Keratinocyte (primary cell): ENCODE measurements at regions not wholly inside any gene's neighbourhood (a gene's known extent, or its start where the extent isn't known, plus 50 kb on each side); places are given as distances from the start of the nearest gene placed in this dataset.

Source experiments
- DNase-seq: peaks from one replicate; pipeline ENCODE4 v3.0.0-alpha.2; 2011; ENCODE audit warnings: low read depth, missing footprints, low spot score
- FAIRE-seq: peaks from 2 replicates; lab custom pipeline; 2011; peaks lifted over from hg19 to GRCh38; lab: Jason Lieb, UNC
- H2AFZ ChIP-seq: 2 replicates; pipeline ENCODE4 v1.6.0; 2012; ENCODE audit warnings: low read length, control low read depth, inconsistent platforms; ENCODE audit not compliant: control insufficient read depth
- H3K27ac ChIP-seq: 2 replicates; pipeline ENCODE4 v1.5.1; 2011; ENCODE audit warnings: low read length; ENCODE audit not compliant: control insufficient read depth, insufficient read depth
- H3K27me3 ChIP-seq: 3 replicates; pipeline ENCODE4 v1.6.0; 2011; ENCODE audit warnings: low read length; ENCODE audit not compliant: control insufficient read depth, insufficient read depth; ENCODE audit errors: extremely low read depth
- H3K36me3 ChIP-seq, 2 experiments: 2 replicates in 1 of 2; 3 replicates in 1 of 2; pipeline ENCODE4 v1.5.1; 2011; ENCODE audit warnings: low read length in 2 of 2, mild to moderate bottlenecking in 1 of 2; ENCODE audit not compliant: control insufficient read depth in 2 of 2, insufficient read depth in 2 of 2; ENCODE audit errors: extremely low read depth in 1 of 2
- H3K4me1 ChIP-seq: 3 replicates; pipeline ENCODE4 v1.5.1; 2011; ENCODE audit warnings: low read length; ENCODE audit not compliant: control insufficient read depth, insufficient read depth; ENCODE audit errors: extremely low read depth
- H3K4me2 ChIP-seq: 3 replicates; pipeline ENCODE4 v1.6.0; 2011; ENCODE audit warnings: low read depth, low read length; ENCODE audit not compliant: control insufficient read depth, insufficient read depth; ENCODE audit errors: extremely low read depth
- H3K4me3 ChIP-seq, 3 experiments: fragments of 200-600 bp in 1 of 3; sonication (generic) in 1 of 3; 2 replicates in 2 of 3; 3 replicates in 1 of 3; pipeline ENCODE4 v1.5.1; 2011 to 2016; ENCODE audit warnings: low read length in 3 of 3, mild to moderate bottlenecking in 3 of 3, control low read depth in 2 of 3, inconsistent platforms in 1 of 3, low read depth in 1 of 3, mixed read lengths in 1 of 3, mixed run types in 1 of 3, moderate library complexity in 1 of 3; ENCODE audit not compliant: control insufficient read depth in 2 of 3, insufficient read depth in 2 of 3; ENCODE audit errors: extremely low read depth in 1 of 3
- H3K79me2 ChIP-seq: 2 replicates; pipeline ENCODE4 v1.6.0; 2012; ENCODE audit warnings: low read length; ENCODE audit not compliant: control insufficient read depth, insufficient read depth
- H3K9ac ChIP-seq: 3 replicates; pipeline ENCODE4 v1.6.0; 2011; ENCODE audit warnings: low read length; ENCODE audit not compliant: control insufficient read depth, insufficient read depth; ENCODE audit errors: extremely low read depth
- H3K9me1 ChIP-seq: 3 replicates; pipeline ENCODE4 v1.6.0; 2011; ENCODE audit warnings: low read length; ENCODE audit not compliant: control insufficient read depth, insufficient read depth; ENCODE audit errors: extremely low read depth
- H3K9me3 ChIP-seq: 2 replicates; pipeline ENCODE4 v1.5.1; 2012; ENCODE audit warnings: low read depth, low read length; ENCODE audit not compliant: control insufficient read depth
- H4K20me1 ChIP-seq: 3 replicates; pipeline ENCODE4 v1.6.0; 2011; ENCODE audit warnings: low read length; ENCODE audit not compliant: control insufficient read depth, insufficient read depth; ENCODE audit errors: extremely low read depth
- CTCF ChIP-seq, 3 experiments: IDR thresholded peaks in 1 of 3; conservative IDR thresholded peaks in 1 of 3; optimal IDR thresholded peaks in 1 of 3; 2 replicates in 2 of 3; 3 replicates in 1 of 3; pipeline versions ENCODE3 to v1.5.1; 2011; ENCODE audit warnings: low read length in 3 of 3, mild to moderate bottlenecking in 3 of 3, moderate library complexity in 2 of 3, control low read depth in 1 of 3, inconsistent platforms in 1 of 3; ENCODE audit not compliant: insufficient read depth in 2 of 3; ENCODE audit errors: extremely low read depth in 1 of 3
- EZH2 ChIP-seq: IDR thresholded peaks from one replicate; pipeline ENCODE4 v1.6.1; 2012; ENCODE audit warnings: inconsistent platforms, mild to moderate bottlenecking, low read length, moderate library complexity
- dilution Hi-C: fragments of 300-500 bp; cut with MboI; formaldehyde crosslinking; loops from one replicate; pipeline ENCODE4 v1.7.0; 2020; ENCODE audit warnings: low sequenced_read_pairs; ENCODE audit not compliant: extremely low pct_ligation_motif_present

GRCh38 chr5:112533362-112533761, 114.3 kb upstream of the EPB41L4A start:
- Histone ChIP-seq H3K9me1 (no peaks in the 10 kb centered on the region), H3K9me3 (no peaks in the 10 kb centered on the region), H3K27ac (no peak overlapping the region), H3K79me2 (no peaks in the 10 kb centered on the region), H2AFZ (no peak overlapping the region), H3K36me3 (no peaks in the 10 kb centered on the region), H3K4me3 (no peak overlapping the region), H3K9ac (no peak overlapping the region), H3K4me2 (no peak overlapping the region), H3K4me1 (no peaks in the 10 kb centered on the region), H4K20me1 (no peaks in the 10 kb centered on the region), H3K27me3 (peaks cover 4% of the 10 kb centered on the region)
- TF ChIP-seq EZH2: no peak
- no peak for TF ChIP-seq CTCF (optimal IDR thresholded peaks at IDR 0.05 in 1 of 3, IDR thresholded peaks at IDR 0.05 in 1 of 3, conservative IDR thresholded peaks at IDR 0.05 in 1 of 3; ENCODE audit: extremely low read depth in 1 of 3, insufficient read depth in 2 of 3, low read length in 3 of 3)
- DNase-seq (no peak), FAIRE-seq (no peak)
- dilution Hi-C loops: loop anchor here (25.0 kb wide), 1 partner anchor 229 kb away; no protein-coding TSS in a partner anchor

- no peaks in the 10 kb centered on the region for H3K9me3 ChIP-seq
- H2AFZ ChIP-seq: no peak overlapping the region
- H3K36me3 ChIP-seq: no peaks in the 10 kb centered on the region
- dilution Hi-C loops: loop anchor here (25.0 kb wide), 1 partner anchor 228 kb away; no protein-coding TSS in a partner anchor
- H3K9me1 ChIP-seq: no peaks in the 10 kb centered on the region
- H4K20me1 ChIP-seq: no peaks in the 10 kb centered on the region
- no peak overlapping the region for H3K9ac ChIP-seq
- TF ChIP-seq CTCF (optimal IDR thresholded peaks at IDR 0.05 in 1 of 3, IDR thresholded peaks at IDR 0.05 in 1 of 3, conservative IDR thresholded peaks at IDR 0.05 in 1 of 3; ENCODE audit: extremely low read depth in 1 of 3, insufficient read depth in 2 of 3, low read length in 3 of 3): no peak
- TF ChIP-seq EZH2: no peak
- no peak for DNase-seq
- H3K4me2 ChIP-seq: no peak overlapping the region
- no peaks in the 10 kb centered on the region for H3K79me2 ChIP-seq
- no peak overlapping the region for H3K4me3 ChIP-seq
- no peak overlapping the region for H3K27ac ChIP-seq
- peaks cover 4% of the 10 kb centered on the region for H3K27me3 ChIP-seq
- H3K4me1 ChIP-seq: no peaks in the 10 kb centered on the region
- no peak for FAIRE-seq
These were observed 115.0 kb upstream of the EPB41L4A start for GRCh38 chr5:112534067-112534583.
